HEK293 (cell line): ENCODE measurements at regions not wholly inside any gene's neighbourhood (a gene's known extent, or its start where the extent isn't known, plus 50 kb on each side); places are given as distances from the start of the nearest gene placed in this dataset.

Source experiments
- ATF2 ChIP-seq: fragments of 450-650 bp; formaldehyde crosslinking; IDR thresholded peaks from 2 replicates; pipeline ENCODE4 v1.5.1; 2016; ENCODE audit warnings: missing biosample characterization, missing genetic modification characterization, low read depth
- CTCF ChIP-seq: fragments of 450-650 bp; formaldehyde crosslinking; IDR thresholded peaks from 2 replicates; pipeline ENCODE4 v1.5.1; 2016; ENCODE audit warnings: missing biosample characterization, missing genetic modification characterization
- EGR2 ChIP-seq: fragments of 450-650 bp; formaldehyde crosslinking; IDR thresholded peaks from 2 replicates; pipeline ENCODE4 v1.5.1; 2016; ENCODE audit warnings: low read depth, missing biosample characterization, missing genetic modification characterization
- ELK4 ChIP-seq: IDR thresholded peaks from 2 replicates; pipeline ENCODE4 v1.6.1; 2011; ENCODE audit warnings: mild to moderate bottlenecking, low read depth, low read length, borderline replicate concordance
- PRDM10 ChIP-seq: fragments of 450-650 bp; formaldehyde crosslinking; IDR thresholded peaks from 2 replicates; pipeline ENCODE4 v1.5.1; 2016; ENCODE audit warnings: missing biosample characterization, missing genetic modification characterization
- YY2 ChIP-seq: fragments of 450-650 bp; formaldehyde crosslinking; IDR thresholded peaks from 2 replicates; pipeline ENCODE4 v1.5.1; 2016; ENCODE audit warnings: missing biosample characterization, missing genetic modification characterization
- ZBTB1 ChIP-seq: fragments of 450-650 bp; formaldehyde crosslinking; IDR thresholded peaks from 2 replicates; pipeline ENCODE4 v1.5.1; 2016; ENCODE audit warnings: missing biosample characterization, missing genetic modification characterization
- ZBTB10 ChIP-seq: fragments of 450-650 bp; formaldehyde crosslinking; IDR thresholded peaks from 2 replicates; pipeline ENCODE4 v1.5.1; 2016; ENCODE audit warnings: missing biosample characterization, missing genetic modification characterization
- ZNF311 ChIP-seq: fragments of 450-650 bp; formaldehyde crosslinking; IDR thresholded peaks from 2 replicates; pipeline ENCODE4 v1.5.1; 2017; ENCODE audit warnings: missing biosample characterization, missing genetic modification characterization, borderline replicate concordance
- ZNF558 ChIP-seq: fragments of 450-650 bp; formaldehyde crosslinking; IDR thresholded peaks from 2 replicates; pipeline ENCODE4 v1.5.1; 2016; ENCODE audit warnings: missing biosample characterization, missing genetic modification characterization
- ZNF596 ChIP-seq: fragments of 450-650 bp; IDR thresholded peaks from 2 replicates; pipeline ENCODE4 v1.5.0; 2018; ENCODE audit warnings: missing biosample characterization, mild to moderate bottlenecking, missing genetic modification characterization, moderate library complexity
- ZNF776 ChIP-seq: fragments of 450-650 bp; formaldehyde crosslinking; IDR thresholded peaks from 2 replicates; pipeline ENCODE4 v1.5.0; 2017; ENCODE audit warnings: missing biosample characterization, missing genetic modification characterization, borderline replicate concordance
- ZNF785 ChIP-seq: fragments of 450-650 bp; formaldehyde crosslinking; IDR thresholded peaks from 2 replicates; pipeline ENCODE4 v1.5.1; 2016; ENCODE audit warnings: missing biosample characterization, missing genetic modification characterization

GRCh38 chr16:82522026-82522425 lies 104.7 kb upstream of the CDH13 start:
- TF ChIP-seq CTCF (tag by site-specific recombination), result no peak
- no peak for TF ChIP-seq ZNF785 (tag by site-specific recombination)
- no peak for TF ChIP-seq PRDM10 (tag by site-specific recombination)
- no peak for TF ChIP-seq ZBTB10 (tag by site-specific recombination)
- no peak for TF ChIP-seq YY2 (tag by site-specific recombination)
- TF ChIP-seq ZBTB1, result no peak
- TF ChIP-seq EGR2 (tag by site-specific recombination), result no peak
- TF ChIP-seq ELK4, result no peak
- TF ChIP-seq ATF2 (tag by site-specific recombination), result no peak
- TF ChIP-seq ZNF596 (tag by site-specific recombination), result no peak
- no peak for TF ChIP-seq ZNF558
- TF ChIP-seq ZNF776 (tag by site-specific recombination), result no peak
- TF ChIP-seq ZNF311 (tag by site-specific recombination), result no peak
